Fibroblast of skin of scalp (primary cell): ENCODE measurements at regions not wholly inside any gene's neighbourhood (a gene's known extent, or its start where the extent isn't known, plus 50 kb on each side); places are given as distances from the start of the nearest gene placed in this dataset.

ENCODE experiments used
- DNase-seq: peaks from one replicate; pipeline ENCODE4 v3.0.0-alpha.2; 2013

DNA sequence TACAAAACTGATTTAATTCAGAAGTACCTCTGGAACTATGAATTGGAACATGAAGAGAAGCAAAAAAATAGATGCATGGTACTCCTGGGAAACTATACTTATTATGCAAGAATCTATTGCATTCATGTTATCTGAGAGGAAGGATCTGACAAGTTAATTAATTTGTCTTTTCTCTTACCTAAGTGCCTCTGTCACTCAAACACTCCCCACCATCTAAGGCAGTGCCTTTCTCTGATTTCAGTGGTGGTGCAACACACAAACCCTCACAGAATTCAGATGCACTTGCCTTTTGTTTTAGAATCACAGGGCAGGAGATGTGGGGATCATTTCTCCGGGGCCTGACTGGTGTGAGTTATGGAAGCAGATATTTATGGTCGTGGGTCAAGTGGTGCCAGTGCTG lies 52.5 kb upstream of the C9orf72 start:
- DNase-seq, result no peak

DNA sequence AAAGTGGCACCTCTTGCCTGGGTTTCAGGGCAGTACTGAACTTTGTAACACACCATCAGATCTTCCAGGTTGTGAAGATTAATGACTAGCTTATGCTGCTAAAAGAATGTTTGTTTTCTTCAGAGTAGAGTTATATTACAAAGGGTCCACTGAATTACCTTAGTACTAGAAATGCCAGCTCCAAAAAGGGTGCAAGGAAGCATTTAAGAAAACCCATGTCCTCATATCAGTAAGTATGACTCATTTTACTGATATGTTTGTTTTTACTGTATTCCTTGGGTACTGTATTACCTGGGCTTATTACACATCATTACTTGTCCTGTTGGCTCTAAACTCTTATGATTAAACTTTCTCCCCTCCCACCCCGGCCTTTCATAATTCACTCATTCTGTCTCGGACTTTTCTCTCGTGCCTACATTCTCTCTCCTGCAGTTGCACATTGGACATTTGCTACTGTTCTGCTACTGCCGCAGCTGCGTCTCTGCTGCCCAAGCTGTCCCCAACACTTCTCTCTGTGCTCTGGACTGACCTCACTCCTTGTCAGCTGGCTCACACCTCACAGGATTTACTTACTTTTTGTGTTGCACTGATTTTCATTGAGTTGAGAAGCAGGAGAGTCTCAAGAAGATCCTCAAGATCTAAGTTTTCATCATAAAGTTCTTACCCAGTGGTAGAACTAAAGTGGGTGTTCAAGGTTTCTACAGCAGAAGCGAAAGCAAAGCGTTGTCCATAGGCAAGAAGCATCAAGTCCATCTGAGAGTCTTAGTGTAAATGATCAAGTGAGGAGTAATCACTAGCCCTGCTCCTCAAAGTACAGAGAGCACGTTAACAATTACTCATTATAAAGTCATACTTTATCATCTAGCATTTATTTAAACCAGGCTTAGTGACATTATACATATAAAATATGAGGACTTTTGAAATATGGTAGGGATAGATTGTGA lies 53.2 kb upstream of the C9orf72 start:
- DNase-seq, result no peak

DNA sequence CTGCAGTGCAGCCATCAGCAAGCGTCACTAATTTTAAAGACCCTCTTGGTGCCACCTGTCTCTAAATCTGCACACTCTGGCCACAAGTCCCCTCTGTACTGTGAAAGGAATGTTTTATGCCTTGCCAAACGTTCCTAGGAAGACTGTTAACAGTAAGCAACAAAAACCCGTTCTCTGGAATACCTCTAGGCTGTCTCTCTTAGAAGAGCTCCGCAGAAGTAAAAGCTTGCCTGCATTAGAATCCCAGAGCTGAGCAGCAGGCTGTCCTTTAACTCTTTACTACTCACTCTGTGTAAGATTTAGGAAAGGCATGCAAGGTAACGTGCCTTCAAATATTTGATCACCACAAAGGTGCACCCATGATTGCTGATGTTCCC lies 53.9 kb upstream of the C9orf72 start:
- DNase-seq, result no peak

DNA sequence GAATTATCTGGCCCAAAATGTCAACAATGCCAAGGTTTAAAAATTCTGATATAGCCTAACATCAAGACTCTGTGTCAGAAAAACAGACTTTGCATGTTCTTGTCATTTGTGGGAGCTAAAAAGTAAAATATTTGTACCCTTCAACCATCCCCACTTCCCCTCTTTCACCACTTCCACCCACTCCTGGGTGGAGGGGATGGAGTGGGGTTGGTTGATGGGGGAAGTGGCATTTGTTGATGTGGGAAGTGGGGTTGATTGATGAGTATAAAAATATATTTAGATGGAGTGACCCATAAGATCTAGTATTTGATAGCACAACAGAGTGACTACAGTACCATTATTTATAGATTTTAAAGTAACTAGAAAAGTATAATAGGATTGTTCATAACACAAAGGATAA lies 55.0 kb upstream of the C9orf72 start:
- DNase-seq, result no peak

DNA sequence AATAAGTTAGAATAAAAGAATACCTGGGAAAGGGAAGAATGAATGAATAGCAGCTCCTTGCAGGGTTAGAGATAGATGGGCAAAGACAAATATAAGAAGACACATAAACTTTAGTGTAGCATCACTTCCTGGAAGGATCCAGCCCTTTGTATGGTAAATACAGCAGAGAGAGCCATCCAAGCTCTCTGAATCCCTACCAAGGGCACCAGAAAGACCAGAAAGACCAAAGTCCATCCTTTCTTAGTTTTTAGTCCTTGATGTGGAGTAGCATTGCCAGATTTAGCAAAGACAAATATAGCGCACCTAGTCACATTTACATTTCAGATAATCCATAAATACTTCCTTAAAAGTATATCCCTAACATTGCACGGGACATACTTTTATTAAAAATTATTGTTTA lies 56.1 kb upstream of the C9orf72 start:
- DNase-seq, result no peak

DNA sequence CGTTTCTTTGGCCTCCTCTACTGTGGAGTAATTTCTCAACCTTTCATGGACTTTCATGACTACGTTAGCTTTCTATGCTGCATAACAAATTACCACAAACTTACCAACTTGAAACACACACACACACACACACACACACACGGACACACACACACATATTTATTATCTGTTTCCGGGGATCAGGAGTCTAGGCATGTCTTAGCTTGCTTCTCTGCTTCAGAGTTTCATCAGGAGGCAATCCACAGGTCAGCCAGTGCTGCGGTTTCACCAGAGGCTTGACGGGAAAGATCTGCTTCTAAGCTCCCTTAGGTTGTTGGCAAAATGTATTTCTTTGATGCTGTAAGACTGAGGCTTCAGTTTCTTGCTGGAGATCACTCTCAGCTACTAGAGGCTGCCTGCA lies 59.0 kb upstream of the C9orf72 start:
- no peak for DNase-seq

DNA sequence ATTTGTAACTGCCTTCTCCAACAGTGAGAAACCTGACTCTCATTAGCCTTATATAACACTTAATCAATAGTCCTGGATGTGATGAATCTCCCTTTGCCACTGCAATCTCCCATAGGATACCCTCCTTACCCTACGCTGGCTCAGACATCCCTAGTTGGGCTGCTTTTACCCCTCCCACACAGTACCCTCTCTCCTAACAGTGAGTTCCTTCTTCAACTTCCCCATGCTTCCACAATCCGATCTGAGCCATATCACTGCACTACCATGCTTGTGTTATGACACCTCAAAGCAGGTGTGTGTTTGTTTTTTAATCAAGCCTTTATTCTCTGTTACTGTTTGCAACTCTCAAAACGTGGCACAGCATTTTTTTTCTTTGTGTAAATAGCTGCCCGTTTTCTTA lies 60.5 kb upstream of the C9orf72 start:
- no peak for DNase-seq

DNA sequence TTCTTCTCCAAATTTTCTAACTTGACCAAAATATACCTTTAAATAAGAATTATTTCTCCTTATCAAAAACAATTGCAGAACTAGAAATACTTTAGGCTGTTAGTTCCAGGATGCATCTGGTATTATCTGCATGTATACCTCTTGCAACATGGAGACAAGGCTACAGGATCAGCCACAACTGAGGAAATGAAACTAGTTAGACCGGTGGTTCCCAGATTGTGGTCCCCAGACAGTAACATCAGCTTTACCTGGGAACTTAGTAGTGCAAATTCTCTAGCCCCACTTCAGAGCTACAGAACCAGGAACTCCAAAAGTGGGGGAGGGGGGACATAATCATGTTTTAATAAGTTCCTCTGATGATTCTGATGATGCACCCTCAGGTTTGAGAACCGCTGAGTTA lies 61.6 kb upstream of the C9orf72 start:
- no peak for DNase-seq

DNA sequence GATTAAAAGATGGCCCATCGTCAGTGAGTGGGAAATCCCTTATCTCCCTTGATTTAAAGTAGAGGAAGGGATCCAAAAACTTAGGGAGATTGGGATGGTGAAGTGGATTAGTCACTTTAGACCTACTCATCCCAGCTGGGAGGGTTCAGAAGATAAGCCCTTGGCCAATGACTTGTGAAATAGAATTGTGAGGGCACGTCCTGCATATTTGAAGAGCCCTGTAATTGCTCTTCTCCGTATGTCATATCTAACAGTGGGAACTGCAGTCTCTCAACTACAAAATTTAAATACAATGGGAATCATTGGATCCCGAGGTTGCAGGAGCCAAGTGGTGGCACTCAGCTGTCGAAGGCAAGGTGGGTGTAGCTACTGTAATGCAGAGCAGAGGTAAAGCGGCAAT lies 65.4 kb upstream of the C9orf72 start:
- DNase-seq, result no peak

DNA sequence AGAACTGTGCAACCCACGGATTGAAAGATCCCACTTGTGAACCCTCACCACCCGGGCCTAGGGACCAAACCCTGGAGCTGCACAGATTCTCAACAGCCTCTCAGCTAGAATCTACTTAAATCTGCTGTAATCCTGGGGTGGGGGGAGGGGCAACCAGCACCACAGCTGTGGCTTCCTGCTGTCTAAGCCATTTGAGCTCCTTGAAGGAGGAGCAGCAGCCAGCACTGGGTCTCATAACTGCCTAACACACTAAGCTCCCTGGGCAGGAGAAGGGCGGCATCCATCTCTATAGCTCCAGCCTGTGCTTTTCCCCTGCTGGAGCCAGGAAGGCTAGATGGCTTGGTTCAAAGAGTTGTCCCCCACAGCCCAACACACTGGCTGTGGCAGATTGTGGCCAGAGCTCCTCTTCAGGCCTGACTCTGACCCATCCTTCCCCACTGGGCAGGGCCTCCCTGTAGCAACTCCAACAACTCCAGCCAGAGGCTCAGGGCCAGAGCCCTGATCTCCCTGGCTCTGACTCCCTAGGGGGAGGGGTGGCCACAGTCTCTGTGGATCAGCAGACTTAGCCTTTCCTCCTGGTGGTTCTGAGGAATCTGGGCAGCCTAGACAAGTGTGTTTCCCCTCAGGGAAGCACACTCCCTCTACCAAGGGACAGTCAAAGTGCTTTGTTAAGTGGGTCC lies 72.0 kb upstream of the C9orf72 start:
- no peak for DNase-seq

DNA sequence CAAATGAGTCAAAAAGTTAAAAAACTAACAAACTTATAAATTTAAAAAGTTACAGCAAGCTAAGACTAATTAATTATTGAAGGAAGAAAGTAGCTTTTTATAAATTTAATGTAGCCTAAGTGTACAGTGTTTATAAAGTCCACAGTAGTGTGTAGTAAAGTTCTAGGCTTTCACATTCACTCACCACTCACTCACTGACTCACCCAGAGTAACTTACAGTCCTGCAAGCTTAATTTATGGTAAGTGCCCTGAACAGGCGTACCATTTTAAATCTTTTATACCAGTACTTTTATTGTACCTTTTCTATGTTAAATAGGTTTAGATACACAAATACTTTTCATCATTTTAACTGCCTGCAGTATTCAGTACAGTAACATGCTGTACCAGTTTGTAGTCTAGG lies 80.0 kb upstream of the C9orf72 start:
- no peak for DNase-seq

DNA sequence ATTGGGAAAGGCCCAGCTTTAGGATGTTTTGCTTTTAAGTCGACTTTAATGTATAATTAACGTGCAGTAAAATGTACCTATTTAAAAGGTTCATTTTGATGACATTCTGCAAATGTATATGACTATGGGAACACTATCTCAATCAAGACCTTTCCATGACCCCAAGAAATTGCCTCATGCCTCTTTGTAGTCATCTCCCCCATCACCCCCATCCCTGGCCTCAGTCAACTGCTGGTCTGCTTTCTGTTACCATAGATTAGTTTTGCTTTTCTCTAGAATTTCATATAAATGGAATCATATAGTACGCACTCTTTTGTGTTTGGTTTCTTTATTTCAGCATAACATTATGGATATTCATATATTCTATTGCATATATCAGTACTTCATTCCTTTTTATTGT lies 80.7 kb upstream of the C9orf72 start:
- no peak for DNase-seq

DNA sequence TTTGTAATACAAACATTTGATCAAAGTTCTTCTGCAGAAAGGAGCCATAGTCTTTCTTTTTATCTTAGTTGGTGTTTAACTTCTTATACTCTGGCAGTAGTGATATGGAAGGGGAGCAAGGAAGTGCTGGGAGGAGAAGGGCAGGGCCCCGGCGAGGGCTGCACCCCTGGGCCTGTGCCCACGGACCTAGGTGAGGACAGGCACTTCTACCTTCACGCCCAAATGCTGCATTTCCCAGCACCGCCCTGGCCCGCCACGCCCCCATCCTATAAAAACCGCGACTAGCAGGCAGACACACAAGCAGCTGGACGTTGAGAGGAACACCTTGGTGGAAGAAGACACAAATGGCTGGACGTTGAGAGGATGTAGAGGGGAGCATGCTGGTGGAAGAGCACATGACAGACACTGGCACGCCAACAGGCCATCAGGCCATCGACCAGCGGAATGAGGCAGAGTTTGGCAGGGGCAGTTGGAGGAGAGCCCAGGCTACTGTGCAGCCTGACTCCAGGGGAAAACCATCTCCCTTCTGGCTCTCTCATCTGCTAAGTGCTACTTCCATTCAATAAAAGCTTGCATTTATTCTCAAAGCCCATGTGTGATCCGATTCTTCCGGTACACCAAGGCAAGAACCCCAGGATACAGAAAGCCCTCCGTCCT lies 81.5 kb upstream of the C9orf72 start:
- no peak for DNase-seq

DNA sequence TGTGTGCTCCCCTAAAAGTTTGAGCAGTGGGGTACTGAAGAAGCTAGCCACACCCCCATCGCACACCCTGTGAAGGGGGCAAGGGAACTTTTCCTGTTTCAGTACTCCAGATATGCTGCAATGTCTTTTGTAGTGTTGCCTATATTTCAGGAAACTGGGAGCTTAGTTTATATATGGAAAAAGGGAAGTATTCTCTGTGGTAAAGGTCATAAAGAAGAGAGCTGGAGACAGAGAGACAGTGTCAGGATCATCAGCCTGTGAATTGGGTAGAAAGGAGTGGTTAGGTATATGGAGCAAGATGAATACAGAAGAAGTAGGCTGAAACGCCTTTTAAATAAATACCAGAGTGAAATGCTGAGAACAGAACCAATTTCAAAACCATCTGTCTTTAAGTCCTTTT lies 82.2 kb upstream of the C9orf72 start:
- no peak for DNase-seq

DNA sequence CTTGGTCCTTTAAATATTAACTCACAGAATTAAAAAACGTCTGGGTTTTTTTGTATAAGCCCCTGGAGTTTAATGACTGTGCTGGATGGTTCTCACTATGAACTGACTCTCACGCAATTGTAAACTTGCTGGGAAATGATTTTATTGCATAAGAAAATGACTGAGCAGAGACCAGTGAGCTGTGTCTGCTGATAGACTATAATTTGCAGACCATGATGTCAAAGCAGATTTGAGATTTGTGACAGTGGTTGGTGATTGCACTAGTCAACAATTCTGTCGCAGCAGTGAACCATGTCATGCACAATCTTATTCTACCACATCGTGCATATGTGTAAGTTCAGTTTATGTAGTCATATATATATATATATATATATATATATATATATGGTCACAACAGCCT lies 85.7 kb upstream of the C9orf72 start:
- no peak for DNase-seq

DNA sequence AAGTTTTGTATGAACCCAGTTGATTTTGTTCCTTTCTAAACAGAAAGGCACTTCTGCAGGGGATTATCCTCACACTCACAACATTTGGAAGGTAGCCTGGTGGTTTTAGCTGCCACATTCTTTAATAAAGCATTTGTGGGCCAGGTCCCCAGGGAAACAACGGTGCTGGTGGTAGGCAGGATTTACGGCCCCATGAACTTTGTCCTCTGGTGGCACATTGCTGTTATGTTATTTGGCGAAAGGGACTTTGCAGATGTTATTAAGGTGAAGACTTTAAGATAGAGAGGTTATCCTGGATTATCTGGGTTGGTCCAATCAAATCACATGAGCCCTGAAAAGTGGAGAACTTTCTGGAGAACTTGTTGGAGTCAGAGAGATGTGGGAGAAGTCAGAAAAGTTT lies 86.3 kb upstream of the C9orf72 start:
- no peak for DNase-seq

DNA sequence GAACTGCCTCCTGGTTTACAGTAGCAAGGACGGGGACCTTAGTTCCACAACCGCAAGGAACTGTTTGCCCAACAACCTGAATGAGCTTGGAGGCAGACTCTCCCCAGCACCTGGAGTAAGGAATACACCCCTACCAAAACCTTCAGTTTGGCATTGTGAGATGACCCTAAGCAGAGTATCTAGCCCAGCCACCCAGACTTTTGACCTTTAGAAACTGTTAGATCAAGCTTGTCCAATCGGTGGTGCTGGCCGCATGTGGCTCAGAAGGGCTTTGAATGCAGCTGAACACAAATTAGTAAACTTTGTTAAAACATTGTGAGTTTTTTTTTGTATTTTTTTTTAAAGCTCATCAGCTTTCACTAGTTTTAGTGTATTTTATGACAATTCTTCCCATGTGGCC lies 86.9 kb upstream of the C9orf72 start:
- DNase-seq, result no peak

DNA sequence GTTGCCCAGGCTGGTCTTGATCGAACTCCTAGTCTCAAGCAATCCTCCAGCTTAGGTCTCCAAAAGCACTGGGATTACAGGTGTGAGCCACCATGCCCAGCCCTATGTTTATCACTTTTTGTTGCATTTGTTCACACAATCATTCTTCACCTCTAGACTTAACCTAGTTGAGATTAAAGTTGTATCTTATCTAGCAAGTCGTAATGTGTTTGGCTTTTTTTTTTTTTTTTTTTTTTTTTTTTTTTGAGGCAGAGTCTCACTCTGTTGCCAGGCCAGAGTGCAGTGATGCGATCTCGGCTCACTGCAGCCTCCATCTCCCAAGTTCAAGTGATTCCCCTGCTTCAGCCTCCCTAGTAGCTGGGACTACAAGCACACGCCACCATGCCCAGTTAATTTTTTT lies 90.2 kb upstream of the C9orf72 start:
- no peak for DNase-seq

DNA sequence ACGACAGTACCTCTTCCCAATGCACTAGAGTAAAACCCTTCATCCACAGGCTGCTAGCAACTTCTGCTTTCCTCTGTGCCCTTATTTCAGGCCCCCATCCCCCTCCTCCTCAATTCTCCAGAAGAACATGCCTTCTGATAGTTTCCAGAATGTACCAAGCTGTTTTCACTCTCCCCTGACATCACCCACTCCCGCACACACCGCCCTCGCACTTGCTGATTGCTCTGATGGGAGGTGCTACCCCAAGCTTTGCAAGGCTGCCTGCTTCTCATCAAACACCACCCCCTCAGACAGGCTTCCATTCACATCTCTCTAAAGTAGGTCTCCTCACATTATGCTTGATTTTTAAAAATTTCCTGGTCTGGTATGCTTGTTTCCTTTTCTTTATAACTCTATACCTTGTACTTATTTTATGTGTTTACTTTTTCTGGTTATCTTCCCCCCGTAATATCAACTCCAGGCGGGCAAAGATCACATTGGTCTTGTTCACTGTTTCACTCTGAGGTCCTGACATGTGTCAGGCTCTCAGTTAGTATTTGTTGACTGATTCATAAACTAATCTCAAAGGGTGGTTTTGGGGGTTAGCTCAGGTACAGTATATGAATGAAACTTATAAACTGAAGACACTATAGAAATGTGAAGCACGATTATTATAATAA lies 91.0 kb upstream of the C9orf72 start:
- no peak for DNase-seq

DNA sequence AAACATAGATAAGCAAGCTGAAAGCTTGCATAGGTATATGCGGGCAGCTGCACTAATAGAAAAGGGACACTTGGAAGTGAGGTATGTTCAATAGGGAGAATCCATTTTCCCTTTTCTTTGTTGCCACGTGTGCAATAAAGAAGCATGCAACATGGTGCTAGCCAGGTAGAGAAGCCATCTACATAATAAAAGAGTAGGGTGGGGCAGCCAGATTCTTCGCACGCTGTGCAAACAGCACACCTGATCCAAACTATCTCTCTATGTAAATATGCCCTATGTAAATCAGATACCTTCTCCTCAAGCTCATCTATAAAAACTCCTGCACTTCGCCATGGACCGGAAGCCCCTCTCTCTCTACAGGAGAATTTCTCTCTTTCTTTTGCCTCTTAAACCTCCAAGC lies 91.9 kb upstream of the C9orf72 start:
- no peak for DNase-seq

DNA sequence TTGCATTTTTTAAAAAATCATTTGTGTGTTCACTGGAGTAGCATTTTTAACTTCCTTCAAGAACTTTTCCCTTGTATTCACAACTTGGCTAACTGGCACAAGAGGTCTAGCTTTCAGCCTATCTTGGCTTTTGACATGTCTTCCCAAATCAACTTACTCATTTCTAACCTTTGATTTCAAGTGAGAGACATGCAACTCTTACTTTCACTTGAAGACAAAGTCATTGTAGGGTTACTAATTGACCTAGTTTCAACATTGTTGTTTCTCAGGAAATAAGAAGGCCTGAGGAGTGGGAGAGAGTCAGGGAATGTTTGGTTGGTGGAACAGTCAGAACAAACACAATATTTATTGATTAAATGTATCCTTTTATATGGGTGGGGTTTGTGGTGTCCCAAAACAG lies 95.0 kb upstream of the C9orf72 start:
- DNase-seq, result no peak

DNA sequence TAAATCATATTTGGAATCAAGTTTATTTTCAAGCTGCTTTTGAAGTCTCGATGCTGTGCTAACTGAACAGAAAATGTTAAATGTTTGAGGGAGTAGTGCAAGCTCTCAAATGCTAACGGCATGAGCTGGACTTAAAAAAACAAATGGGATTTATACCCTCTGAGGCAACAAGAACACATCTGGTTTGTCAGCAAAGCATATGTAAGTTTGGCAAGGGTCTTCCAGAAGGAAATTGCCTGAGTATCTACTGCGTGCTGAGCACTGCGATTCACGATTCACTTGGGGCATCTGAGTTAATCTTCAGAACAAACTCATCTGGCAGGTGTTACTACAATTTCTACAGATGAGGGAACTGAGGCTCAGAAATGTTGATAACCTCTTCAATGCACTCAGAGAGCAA lies 98.4 kb upstream of the C9orf72 start:
- DNase-seq, result peak; percentile 1

DNA sequence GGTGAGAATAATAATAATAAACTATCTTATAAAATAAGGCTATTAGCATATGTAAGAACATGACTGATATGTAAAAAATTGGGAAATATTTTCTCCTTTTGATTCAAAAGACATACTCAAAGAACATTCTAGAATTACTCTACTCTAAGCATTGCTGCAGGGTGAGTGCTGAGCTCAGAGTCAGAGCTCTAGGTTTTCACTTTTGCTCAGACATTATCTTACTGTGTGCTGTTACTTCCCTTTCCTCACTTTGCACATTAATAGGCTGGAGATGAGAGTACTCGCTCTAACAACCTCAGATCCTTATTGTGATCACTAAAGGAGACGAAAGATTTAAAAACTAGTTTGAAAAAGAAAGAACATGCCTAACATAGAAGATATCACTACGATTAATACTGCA lies 99.4 kb upstream of the C9orf72 start:
- no peak for DNase-seq
